Esophagus (tissue), 2 donors: ENCODE measurements at regions not wholly inside any gene's neighbourhood (a gene's known extent, or its start where the extent isn't known, plus 50 kb on each side); places are given as distances from the start of the nearest gene placed in this dataset.
"Not testable (repeated sequence)": the region's sequence is repeated elsewhere in the genome, so short reads cannot be mapped to it uniquely, and the experiment has no call there.

ENCODE experiments used
- H3K27ac ChIP-seq, 2 donors: one replicate each; pipeline ENCODE4 v1.5.1; 2013; ENCODE audit warnings: low read depth in 2 of 2, mild to moderate bottlenecking in 2 of 2, inconsistent platforms in 1 of 2, low read length in 1 of 2, moderate library complexity in 1 of 2
- H3K27me3 ChIP-seq, 2 donors: one replicate each; pipeline ENCODE4 v1.6.1; 2013; ENCODE audit warnings: low read length in 2 of 2, control low read depth in 1 of 2, mild to moderate bottlenecking in 1 of 2; ENCODE audit not compliant: insufficient read depth in 2 of 2, control insufficient read depth in 1 of 2
- H3K36me3 ChIP-seq, 2 donors: one replicate each; pipeline ENCODE4 v1.6.1; 2013; ENCODE audit warnings: low read length in 1 of 2; ENCODE audit not compliant: control insufficient read depth in 2 of 2, insufficient read depth in 2 of 2
- H3K4me1 ChIP-seq, 2 donors: one replicate each; pipeline ENCODE4 v1.6.1; 2013; ENCODE audit warnings: low read length in 1 of 2; ENCODE audit not compliant: control insufficient read depth in 2 of 2, insufficient read depth in 2 of 2
- H3K4me3 ChIP-seq, 2 donors: one replicate each; pipeline ENCODE4 v1.5.1; 2013; ENCODE audit warnings: low read length in 2 of 2, mild to moderate bottlenecking in 2 of 2, low read depth in 1 of 2, moderate library complexity in 1 of 2
- H3K9me3 ChIP-seq, 2 donors: one replicate each; pipeline ENCODE4 v1.6.1; 2013; ENCODE audit warnings: mild to moderate bottlenecking in 2 of 2, low read depth in 1 of 2, low read length in 1 of 2, moderate library complexity in 1 of 2; ENCODE audit not compliant: control insufficient read depth in 2 of 2, insufficient read depth in 1 of 2
- WGBS, 2 donors: extraction: QIAGEN DNeasy Blood & Tissue Kit; methylation state at CpG; one replicate each; pipeline ENCODE4 v1.1.7; 2013; 5-methylcytosine and 5-hydroxymethylcytosine counted together
- donor health status: healthy with polysubstance abuse.
- donor health status: Bipolar disorder and iron deficiency.

- Histone ChIP-seq H3K4me1 (no peaks in the 10 kb centered on the region), H3K9me3 (no peaks in the 10 kb centered on the region), H3K36me3 (no peaks in the 10 kb centered on the region), H3K27ac (no peak overlapping the region), H3K4me3 (no peak overlapping the region), H3K27me3 (no peaks in the 10 kb centered on the region)
- WGBS, 2 donors = 65 to 73% methylated on average over 4 of the region's 4 CpGs
Measured at GRCh38 chr12:25677232-25677937, 124.3 kb upstream of the LMNTD1 start.

GRCh38 chr12:25681580-25681979 is 128.5 kb upstream of the LMNTD1 start:
- WGBS, 2 donors = 74 to 78% methylated on average over 4 of the region's 4 CpGs

GRCh38 chr12:25682421-25682820 is 129.3 kb upstream of the LMNTD1 start:
- 94 to 95% methylated on average over 1 of the region's 1 CpG for WGBS, 2 donors
- Histone ChIP-seq H3K36me3 (no peaks in the 10 kb centered on the region), H3K4me3 (no peak overlapping the region), H3K4me1 (no peaks in the 10 kb centered on the region), H3K27me3 (no peaks in the 10 kb centered on the region), H3K9me3 (no peaks in the 10 kb centered on the region), H3K27ac (no peak overlapping the region)

More at GRCh38 chr12:25681580-25681979, 128.5 kb upstream of the LMNTD1 start:
- no peaks in the 10 kb centered on the region for H3K36me3 ChIP-seq
- no peak overlapping the region for H3K4me3 ChIP-seq
- H3K9me3 ChIP-seq = no peaks in the 10 kb centered on the region
- no peaks in the 10 kb centered on the region for H3K27me3 ChIP-seq
- H3K4me1 ChIP-seq = no peaks in the 10 kb centered on the region
- no peak overlapping the region for H3K27ac ChIP-seq

GRCh38 chr12:25684070-25684469 is 131.0 kb upstream of the LMNTD1 start:
- Histone ChIP-seq H3K27ac (no peak overlapping the region), H3K36me3 (no peaks in the 10 kb centered on the region), H3K27me3 (no peaks in the 10 kb centered on the region), H3K9me3 (no peaks in the 10 kb centered on the region), H3K4me3 (no peak overlapping the region), H3K4me1 (no peaks in the 10 kb centered on the region)
- WGBS, 2 donors = 71 to 83% methylated on average over 2 of the region's 2 CpGs

GRCh38 chr12:25686351-25686750 is 133.3 kb upstream of the LMNTD1 start:
- 97% methylated on average over 19 of the region's 19 CpGs for WGBS, 2 donors
- no peaks in the 10 kb centered on the region for H3K36me3 ChIP-seq
- no peak overlapping the region for H3K4me3 ChIP-seq
- H3K9me3 ChIP-seq = no peaks in the 10 kb centered on the region
- no peak overlapping the region for H3K27ac ChIP-seq
- peaks cover 0 to 2% of the 10 kb centered on the region in 2 donors for H3K4me1 ChIP-seq
- H3K27me3 ChIP-seq = no peaks in the 10 kb centered on the region

GRCh38 chr12:25687226-25687625 is 134.1 kb upstream of the LMNTD1 start:
- Histone ChIP-seq H3K4me3 (no peak overlapping the region), H3K27me3 (no peaks in the 10 kb centered on the region), H3K9me3 (no peaks in the 10 kb centered on the region), H3K4me1 (peaks cover 0 to 2% of the 10 kb centered on the region in 2 donors), H3K36me3 (no peaks in the 10 kb centered on the region), H3K27ac (no peak overlapping the region)
- 92 to 93% methylated on average over 6 of the region's 6 CpGs for WGBS, 2 donors

GRCh38 chr12:25688851-25689250 is 135.8 kb upstream of the LMNTD1 start:
- H3K4me1 ChIP-seq = not testable (repeated sequence)
- 89% methylated on average over 9 of the region's 9 CpGs for WGBS, 2 donors

GRCh38 chr12:25689996-25690501 is 137.0 kb upstream of the LMNTD1 start:
- Histone ChIP-seq H3K36me3 (no peaks in the 10 kb centered on the region), H3K4me3 (no peak overlapping the region), H3K9me3 (no peaks in the 10 kb centered on the region), H3K27me3 (no peaks in the 10 kb centered on the region), H3K27ac (no peak overlapping the region), H3K4me1 (peaks cover 0 to 2% of the 10 kb centered on the region in 2 donors)
- 43 to 55% methylated on average over 5 of the region's 5 CpGs for WGBS, 2 donors

More at GRCh38 chr12:25688851-25689250, 135.8 kb upstream of the LMNTD1 start:
- not testable (repeated sequence) for H3K36me3 ChIP-seq, H3K27me3 ChIP-seq, H3K9me3 ChIP-seq, H3K27ac ChIP-seq, H3K4me3 ChIP-seq

- H3K9me3 ChIP-seq = no peaks in the 10 kb centered on the region
- no peak overlapping the region for H3K27ac ChIP-seq
- no peak overlapping the region for H3K4me3 ChIP-seq
- WGBS, 2 donors = 77 to 87% methylated on average over 8 of the region's 8 CpGs
- H3K27me3 ChIP-seq = no peaks in the 10 kb centered on the region
- no peaks in the 10 kb centered on the region for H3K36me3 ChIP-seq
- peaks cover 0 to 2% of the 10 kb centered on the region in 2 donors for H3K4me1 ChIP-seq
Measured at GRCh38 chr12:25690996-25691864, 138.1 kb upstream of the LMNTD1 start.
